ENCODE measurements at regions not wholly inside any gene's neighbourhood (a gene's known extent, or its start where the extent isn't known, plus 50 kb on each side); places are given as distances from the start of the nearest gene placed in this dataset.
"Not testable (repeated sequence)": the region's sequence is repeated elsewhere in the genome, so short reads cannot be mapped to it uniquely, and the experiment has no call there.

DNA sequence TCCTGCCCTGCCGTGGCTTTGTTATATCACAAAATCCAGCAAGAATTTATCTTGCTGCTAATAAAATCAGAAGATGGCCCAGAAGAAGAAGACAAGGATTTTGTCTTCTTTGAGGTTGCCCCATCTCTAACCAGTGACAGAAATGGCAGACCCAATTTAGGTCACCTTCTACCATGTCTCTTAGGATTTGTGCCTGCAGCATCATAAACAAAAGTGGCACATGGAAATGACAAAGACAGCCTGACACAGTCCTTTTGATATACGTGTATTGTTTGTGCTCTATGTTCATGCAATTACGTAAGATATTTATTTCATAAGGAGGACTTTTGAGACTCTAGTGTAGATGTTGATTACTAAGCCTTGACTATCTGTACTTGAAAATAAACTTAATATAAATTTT is 135.9 kb upstream of the TMTC4 start:
- DNase-seq: no peak

DNA sequence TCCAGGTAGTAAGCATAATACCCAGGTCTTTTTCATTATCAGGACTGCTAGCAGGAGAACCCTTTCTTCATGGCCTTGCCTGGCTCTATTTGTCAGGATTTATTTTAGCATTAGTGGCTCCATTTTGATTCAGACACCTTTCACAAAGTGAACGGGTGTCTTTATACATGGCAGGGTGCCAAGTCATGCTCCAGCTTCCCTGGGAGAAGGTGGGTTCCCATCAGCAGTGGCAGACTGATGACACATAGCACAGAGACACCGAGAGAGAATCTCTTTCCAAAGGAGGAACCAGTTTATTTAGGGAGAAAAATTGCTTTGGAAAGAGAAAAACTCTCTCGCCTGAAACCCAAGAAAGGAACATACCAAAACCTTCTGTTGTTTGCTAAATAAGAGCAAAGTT is 135.3 kb upstream of the TMTC4 start:
- no peak for DNase-seq

DNA sequence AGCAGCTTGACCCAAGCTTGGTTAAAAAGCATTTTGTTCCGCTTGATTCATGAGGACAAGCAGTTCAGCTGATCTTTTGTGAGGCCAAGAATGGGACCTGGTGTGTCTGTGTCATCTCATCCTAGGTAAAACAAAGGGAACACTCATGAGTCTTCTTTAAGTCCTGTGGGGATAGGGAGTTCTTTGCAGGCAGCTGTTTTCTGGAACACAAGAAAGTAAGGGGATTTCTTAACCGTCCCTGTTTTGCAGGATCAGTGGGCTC is 134.5 kb upstream of the TMTC4 start:
- no peak for DNase-seq

DNA sequence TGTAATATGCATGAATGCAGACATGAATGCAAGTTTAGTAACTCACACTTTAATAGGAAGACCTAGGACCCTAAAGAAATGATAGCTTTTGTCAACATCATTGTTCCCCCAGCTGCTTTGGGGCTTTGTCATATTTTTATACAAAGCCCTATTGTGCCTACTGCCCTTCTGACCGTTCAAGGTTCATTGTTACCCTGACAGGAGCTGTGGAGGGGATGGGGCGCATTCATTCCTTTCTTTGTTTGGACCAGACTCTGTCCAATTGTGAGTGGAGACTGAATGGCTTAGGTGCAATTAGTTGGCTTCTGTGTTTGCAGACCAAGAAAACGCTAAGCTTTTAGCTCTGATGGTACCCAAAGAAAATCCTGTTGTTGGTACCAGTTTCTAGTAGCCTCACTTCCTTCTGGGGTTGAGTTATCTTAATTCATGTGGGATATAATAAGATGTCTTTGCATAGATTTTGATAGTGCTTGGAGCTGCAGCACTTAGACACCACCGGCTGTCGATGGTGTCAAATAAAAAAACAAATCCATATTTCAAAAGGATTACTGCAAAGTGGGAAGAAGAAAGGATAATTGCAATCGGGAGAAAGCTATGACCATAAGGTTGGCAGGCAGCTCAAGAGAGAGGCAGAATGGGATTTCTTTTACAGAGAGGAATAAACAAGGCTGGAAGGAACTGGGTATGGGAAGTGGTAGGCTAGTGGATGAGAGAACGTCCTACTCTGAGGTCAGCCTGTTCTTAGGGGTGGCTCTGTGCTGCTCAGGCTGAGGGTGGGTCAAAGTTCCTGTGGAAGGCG is 133.9 kb upstream of the TMTC4 start:
- no peak for DNase-seq

DNA sequence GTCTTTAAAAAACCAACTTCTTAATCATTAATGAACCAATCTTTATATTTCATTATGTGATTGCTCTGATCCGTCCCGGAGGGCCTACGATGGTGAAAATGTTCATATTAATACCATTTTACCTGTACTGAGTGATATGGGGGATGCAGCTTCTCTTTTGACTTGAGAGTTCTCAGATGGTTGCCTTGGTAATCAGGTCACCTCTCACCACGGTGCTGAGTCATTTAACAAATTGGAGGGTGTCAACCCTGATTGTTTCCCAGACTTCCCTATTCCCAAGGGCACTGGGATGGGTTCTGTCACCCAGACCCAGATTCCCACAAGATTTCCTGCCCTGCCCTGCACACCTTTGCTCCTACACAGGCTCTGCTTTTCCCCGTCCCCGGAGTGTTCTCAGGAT is 128.5 kb upstream of the TMTC4 start:
- no peak for DNase-seq

DNA sequence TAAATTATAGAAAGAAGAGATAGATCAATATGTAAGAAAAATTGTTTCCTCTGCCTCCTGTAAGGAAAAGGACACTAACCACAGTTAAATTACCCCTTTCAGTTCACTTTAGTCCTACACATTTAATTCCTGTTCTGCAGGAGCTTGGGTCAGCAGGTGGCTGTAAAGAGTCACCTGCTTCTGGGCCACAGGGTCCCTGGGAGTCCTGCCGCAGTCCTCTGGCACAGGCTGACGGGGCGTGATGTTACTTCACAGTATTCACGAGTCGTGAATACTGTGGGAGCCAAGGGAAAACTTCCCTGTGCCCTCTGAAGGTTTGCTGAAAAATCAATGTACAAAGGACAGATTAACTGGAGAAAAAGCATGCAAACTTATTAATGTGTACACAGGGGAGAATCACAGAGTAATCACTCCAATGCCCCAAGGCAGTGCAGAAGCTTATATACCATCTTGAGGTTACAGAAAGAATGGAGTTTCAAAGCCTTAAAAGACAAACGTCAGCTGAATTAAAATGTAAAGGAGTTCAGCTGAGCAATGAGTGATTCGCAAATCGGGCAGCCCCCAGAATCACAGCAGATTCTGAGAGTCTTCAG is 125.8 kb upstream of the TMTC4 start:
- no peak for DNase-seq

DNA sequence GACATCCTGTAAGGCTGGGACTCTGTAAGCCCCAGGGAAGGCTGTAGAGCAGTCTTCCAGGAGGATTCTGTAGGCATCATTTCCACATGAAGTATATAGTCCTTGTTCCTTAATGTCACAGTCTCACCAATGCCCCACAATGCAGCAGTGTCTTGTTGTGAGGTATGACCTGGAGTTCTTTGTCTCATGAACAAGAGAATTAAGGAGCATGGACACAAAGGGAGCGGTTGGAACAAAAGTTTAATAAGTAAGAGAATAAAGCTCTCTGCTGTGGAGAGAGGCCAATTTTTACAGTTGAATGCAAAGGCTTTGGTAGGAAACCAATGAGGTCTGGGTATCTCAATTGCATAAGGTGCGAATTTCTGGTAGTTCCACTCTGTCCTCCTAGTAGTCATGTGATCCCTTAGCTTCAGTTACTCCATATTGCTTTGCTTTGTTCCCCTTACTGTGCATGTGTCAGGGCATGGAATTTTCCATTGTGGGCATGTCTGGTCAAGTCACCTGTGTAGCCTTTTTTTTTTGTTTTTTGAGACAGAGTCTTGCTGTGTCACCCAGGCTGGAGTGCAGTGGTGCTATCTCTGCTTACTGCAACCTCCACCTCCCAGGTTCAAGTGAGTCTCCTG is 124.3 kb upstream of the TMTC4 start:
- no peak for DNase-seq

DNA sequence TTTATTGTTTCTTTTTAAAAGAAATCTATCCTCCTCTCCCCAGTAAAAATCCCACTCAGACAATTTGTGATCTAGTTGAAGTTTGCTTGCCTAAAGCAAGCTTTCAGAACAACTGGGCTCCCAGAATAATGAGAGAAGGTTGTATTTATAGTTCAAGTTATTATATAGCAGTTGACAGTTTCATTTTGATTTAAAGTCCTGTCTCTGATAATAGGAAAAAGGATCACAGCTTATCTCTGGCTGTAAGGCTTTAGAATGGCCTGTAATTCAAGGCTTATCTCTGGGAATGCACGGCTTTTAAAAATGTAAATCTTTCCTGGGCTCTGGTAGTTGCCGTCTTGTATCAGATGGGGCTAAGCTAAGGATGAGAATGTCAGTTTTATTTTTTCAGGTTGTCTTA is 123.3 kb upstream of the TMTC4 start:
- DNase-seq: no peak

DNA sequence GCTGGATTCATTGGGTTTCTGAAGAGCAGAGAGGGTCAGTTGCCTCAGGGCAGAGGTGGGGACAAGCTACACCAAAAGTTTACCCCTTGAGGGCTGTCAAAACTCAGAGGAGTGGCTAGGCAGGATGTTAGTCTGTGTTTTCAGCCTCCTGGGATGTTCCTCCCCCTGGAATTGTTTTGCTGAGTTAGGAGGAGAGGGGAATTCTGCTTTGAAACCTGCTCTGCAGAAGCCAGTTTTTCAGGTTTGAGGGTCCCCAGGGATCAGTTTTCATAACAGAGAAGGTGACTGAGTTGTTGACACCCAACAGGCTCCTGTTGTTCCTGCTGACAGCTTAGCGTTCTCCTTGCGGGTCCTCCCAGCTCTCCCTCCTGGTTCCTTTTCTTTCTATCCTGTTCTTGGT is 121.9 kb upstream of the TMTC4 start:
- DNase-seq: no peak

DNA sequence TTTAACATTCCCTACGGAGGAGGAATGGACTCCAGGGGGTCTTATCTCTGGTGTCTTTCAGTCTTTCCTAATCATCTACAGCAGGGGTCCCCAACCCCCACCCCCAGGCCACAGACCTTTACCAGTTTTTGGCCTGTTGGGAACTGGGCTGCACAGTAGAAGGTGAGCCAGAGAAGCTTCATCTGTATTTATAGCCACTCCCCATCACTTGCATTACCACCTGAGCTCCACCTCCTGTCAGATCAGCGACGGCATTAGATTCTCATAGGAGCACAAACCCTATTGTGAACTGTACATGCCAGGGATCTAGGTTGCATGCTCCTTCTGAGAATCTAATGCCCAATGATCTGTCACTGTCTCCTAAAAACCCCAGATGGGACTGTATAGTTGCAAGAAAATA is 120.0 kb upstream of the TMTC4 start:
- DNase-seq: no peak

DNA sequence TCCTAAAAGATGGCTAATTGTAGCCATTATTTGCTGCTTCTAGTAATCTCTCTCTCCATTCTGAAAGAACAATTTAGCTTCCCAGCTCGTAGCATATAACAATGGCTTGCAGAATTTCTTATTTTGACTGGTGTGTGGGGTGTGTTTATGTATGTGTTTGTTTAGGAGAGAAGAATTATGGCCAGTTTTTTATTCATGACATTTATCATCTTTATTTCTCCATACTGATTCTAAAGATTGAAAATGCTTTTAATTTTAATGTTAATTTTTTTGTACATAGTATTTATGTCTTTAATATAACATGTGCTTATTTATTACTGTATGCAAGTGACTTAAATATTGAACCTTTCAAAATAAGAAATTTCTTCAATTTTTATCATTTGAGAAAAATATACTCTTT is 115.8 kb upstream of the TMTC4 start:
- no peak for DNase-seq

DNA sequence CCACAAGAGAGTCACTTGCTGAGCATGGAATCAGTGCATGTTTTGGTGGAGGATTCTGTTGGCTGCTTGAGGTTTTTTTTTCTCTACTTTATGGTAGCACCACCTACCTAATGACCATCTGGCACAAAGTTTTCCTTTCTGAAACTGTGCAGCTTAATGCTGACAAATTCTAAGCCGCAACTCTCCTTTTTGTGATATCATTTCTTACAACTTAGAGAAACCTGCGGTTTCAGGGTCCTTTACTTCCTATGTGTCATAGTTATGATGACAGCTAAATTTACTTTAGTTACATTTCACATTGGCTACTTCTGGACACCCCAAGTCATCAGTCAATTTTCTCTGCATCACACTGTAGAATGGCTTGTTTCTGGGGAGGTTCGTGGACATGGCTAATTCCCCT is 115.4 kb upstream of the TMTC4 start:
- no peak for DNase-seq

DNA sequence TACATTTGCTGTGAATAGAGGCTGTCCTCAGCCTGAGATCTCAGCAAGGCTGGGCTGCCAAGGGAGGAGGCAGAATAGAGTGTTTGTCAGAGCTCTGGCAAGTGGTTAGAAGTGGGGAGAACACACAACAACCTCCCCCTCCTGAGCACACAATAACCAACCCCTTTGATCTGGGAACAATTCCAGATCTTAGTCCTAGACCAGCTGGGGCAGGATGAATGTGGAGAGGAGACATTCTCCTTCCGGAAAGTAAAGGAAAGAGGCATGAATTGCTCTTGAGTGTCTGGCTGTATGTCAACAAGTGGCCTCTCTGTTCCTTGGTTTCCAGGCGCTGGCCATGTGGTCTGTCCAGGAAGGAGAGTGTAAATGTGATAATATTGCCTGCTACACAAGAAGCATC is 114.9 kb upstream of the TMTC4 start:
- DNase-seq: no peak

DNA sequence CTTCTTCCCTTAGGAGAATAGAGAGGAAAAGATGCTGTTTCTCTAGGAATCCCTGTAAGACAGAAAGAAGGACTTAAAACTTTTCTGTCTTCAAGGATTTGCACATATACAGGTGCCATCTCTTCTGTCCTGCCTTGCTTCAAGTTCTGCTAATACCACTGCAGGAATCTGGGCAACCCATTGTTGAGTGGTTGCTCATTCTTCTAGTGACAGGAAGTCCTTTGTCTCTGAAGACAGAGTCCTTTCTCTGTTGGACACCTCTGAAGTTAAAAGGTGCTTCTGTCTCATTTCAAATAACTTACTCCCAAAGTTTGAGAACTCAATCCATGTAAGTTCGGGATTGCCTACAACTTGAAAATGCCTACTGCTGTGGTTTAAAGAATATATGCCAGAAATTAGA is 114.4 kb upstream of the TMTC4 start:
- no peak for DNase-seq

DNA sequence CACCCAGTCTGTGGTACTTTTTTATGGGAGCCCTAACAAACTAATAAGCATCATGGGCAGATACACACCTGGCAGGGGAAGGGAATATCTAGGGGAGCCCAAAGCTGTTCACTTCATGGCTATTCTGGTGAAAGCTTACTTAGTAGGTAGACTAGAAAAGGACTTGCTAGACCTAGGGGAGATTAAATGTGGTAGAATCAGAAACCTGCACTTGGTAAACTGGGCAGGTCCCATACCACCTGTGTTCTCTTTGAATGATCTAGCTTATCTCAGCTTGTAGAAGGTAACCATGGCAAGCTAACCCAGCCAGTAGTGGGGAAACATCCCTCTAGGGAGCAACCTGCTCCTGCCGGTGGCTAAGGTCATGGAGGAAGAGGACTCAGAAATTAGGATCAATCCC is 113.9 kb upstream of the TMTC4 start:
- no peak for DNase-seq

DNA sequence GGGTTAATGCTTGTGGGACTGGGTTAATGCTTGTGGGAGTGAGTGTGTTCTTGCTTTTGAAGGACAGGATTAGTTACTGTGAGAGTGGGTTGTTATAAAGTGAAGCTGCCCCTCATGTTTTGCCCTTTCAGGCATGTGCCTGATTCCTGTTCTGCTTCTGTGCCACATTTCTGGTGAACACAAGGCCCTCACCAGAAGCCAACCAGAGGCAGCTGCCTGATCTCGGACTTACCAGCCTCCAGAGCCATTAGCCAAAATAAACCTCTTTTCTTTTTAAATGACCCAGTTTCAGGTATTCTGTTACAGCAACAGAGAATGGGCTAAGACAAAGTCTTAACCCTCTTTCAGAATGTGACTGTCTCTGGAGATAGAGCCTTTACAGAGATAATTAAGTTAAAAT is 113.3 kb upstream of the TMTC4 start:
- DNase-seq: no peak

DNA sequence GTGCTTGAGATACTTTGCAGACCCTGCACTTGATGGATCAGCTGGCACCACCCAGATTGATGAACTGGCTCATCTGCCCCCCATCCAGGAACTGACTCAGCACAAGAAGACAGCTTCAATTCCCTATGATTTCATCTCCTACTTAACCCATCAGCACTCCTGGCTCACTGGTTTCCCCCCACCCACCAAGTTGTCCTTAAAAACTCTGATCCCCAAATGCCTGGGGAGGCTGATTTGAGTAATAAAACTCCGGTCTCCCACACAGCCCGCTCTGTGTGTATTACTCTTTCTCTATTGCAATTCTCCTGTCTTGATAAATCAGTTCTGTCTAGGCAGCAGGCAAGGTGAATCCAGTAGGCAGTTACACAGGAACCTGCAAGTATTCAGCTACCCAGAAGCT is 102.1 kb upstream of the TMTC4 start:
- not testable (repeated sequence) for DNase-seq

DNA sequence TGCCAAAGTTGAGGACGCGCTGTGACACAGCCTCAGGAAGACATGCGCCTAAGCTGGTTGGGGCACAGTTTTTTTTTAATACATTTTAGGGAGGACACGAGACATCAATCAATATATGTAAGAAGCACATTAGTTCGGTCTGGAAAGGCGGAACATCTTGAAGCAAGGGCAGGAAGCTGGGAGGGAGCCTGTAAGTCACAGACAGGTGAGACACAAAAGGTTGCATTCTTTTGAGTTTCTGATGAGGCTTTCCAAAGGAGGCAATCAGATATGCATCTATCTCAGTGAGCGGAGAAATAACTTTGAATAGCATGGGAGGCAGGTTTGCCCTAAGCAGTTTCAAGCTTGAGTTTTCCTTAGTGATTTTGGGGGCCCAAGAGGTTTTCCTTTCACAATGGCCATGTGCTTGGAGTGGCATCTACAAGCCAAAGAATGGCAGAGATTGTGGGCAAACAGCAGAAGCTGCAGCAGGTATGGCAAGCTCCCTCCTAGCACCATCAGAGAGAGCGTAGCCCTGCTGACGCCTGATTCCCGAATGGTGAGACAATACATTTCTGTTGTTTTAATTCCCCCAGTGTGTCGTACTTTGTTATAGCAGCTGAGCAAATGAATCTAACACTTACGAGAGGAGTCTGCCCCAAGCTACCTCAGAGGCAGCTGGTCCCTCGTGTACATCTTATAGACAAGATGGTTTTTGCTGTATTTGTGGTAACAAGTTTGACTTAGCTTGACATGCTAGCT is 99.5 kb upstream of the TMTC4 start:
- no peak for DNase-seq

DNA sequence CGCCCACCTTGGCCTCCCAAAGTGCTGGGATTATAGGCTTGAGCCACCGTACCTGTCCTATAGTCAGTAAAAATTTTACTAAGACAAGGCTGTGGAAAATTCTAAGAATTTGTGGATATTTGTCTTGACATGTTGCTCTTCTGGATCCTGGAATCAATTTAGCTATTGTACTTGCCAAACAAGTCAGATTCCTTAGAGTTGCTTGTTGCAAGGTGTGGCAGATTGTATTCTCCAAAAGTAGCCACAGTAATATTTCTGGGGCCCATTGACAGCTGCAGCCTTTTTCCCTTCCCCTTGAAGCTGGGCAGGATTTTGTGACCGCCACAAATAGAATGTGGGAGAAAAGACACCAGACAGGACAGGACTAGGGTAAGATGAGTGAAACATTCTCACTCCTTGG is 98.8 kb upstream of the TMTC4 start:
- DNase-seq: no peak

DNA sequence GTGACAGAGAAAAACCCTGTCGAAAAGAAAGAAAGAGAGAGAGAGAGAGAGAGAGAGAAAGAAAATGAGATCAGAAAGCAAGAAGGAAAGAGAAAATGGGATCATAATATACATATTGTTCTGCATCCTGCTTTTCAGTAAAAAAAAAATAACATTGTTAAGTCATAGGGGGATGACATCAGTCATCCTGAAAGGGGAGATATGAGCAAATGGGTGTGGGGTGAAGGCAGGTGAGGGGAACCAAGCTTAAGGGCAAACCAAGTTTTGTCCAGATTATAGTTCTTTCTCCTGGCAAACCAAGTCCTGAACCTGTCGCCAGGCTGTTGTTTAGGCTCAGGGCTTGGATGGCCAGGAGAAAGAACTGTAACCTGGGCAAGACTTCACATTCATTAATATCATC is 92.6 kb upstream of the TMTC4 start:
- DNase-seq: no peak

DNA sequence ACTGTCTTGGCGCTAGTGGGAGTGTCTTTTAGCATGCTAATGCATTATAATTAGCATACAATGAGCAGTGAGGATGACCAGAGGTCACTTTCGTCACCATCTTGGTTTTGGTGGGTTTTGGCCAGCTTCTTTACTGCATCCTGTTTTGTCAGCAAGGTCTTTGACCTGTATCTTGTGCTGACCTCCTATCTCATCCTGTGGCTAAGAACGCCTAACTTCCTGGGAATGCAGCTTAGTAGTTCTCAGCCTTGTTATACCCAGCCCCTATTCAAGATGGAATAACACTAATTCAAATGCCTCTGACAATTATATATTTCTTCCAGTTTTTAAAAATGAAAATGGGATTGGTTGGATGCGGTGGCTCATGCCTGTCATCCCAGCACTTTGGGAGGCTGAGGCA is 92.0 kb upstream of the TMTC4 start:
- not testable (repeated sequence) for DNase-seq

DNA sequence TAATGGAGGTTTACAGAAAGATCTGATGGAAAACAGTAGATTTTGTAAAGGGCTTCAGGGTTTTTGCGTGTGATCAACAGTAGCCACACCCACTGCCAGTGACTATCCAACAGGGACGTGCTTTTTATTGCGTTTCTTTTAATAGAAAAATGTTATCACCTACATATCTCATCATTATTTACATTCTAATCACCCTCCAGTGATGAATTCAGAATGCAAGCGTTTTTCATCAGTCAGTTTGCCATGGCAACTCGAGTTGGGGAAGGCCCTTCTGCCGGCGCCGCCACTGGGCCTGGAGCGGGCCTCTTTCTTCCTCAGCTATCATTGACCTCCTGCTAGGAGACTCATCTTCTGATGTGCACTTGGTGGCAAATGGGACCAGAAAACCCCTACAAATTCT is 90.3 kb upstream of the TMTC4 start:
- no peak for DNase-seq

DNA sequence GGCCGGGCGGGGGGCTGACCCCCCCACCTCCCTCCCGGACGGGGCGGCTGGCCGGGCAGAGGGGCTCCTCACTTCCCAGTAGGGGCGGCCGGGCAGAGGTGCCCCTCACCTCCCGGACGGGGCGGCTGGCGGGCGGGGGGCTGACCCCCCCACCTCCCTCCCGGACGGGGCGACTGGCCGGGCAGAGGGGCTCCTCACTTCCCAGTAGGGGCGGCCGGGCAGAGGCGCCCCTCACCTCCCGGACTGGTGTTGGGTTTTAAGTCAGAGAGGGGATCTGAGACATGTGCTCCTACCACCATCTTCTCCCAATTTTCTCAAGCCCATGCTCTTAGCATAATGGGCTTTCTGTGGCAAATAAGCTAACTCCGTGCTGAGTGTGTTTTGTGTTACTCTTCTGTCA is 87.5 kb upstream of the TMTC4 start:
- not testable (repeated sequence) for DNase-seq

DNA sequence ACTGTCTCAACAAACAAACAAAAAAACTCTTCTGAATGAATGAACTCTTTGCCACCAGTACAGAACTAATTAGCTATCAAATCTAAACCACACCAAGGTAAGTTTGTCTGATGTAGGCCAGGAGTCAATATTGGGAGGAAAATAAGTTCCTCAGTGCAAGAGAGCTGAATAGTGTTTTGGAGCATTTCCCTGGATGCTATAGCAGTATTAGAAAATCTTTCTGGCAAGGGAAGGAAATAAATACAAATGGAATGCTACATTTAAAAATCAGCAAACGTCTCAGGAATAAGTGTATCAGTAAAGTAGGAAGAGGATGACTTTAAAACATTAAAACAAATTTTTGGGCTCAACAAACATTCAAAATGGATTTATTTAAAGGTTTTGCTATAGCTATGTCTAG is 81.3 kb upstream of the TMTC4 start:
- no peak for DNase-seq

All from NCI-H1436 (cell line).